Loucy (cell line): ENCODE measurements at regions not wholly inside any gene's neighbourhood (a gene's known extent, or its start where the extent isn't known, plus 50 kb on each side); places are given as distances from the start of the nearest gene placed in this dataset.

Experiments
- H2AFZ ChIP-seq: fragments of 200-600 bp; sonication (generic); 2 replicates; pipeline ENCODE4 v1.6.0; 2016; ENCODE audit warnings: antibody characterized with exemption, mild to moderate bottlenecking, low read length, moderate library complexity
- H3F3A ChIP-seq: fragments of 200-600 bp; 2 replicates; pipeline ENCODE4 v1.6.0; 2016; ENCODE audit warnings: antibody characterized with exemption, low read depth, mild to moderate bottlenecking
- H3K27me3 ChIP-seq: fragments of 200-600 bp; sonication (generic); 2 replicates; pipeline ENCODE4 v1.6.1; 2014; ENCODE audit warnings: low read length, mild to moderate bottlenecking; ENCODE audit not compliant: insufficient read depth, poor library complexity, severe bottlenecking
- H3K36me3 ChIP-seq: fragments of 200-600 bp; sonication (generic); 2 replicates; pipeline ENCODE4 v1.6.1; 2016; ENCODE audit warnings: low read length; ENCODE audit not compliant: insufficient read depth
- H3K4me1 ChIP-seq: fragments of 200-600 bp; sonication (generic); 2 replicates; pipeline ENCODE4 v1.5.1; 2014; ENCODE audit warnings: low read length, mild to moderate bottlenecking; ENCODE audit not compliant: insufficient read depth, poor library complexity, severe bottlenecking
- H3K4me2 ChIP-seq: fragments of 200-600 bp; sonication (generic); 2 replicates; pipeline ENCODE4 v1.6.0; 2014; ENCODE audit warnings: antibody characterized with exemption, low read length, low read depth, mild to moderate bottlenecking; ENCODE audit not compliant: poor library complexity, severe bottlenecking
- H3K4me3 ChIP-seq: fragments of 200-600 bp; sonication (generic); 2 replicates; pipeline ENCODE4 v1.5.1; 2014; ENCODE audit warnings: low read length, mild to moderate bottlenecking, mixed read lengths; ENCODE audit not compliant: poor library complexity, severe bottlenecking
- H3K79me2 ChIP-seq: fragments of 200-600 bp; sonication (generic); 2 replicates; pipeline ENCODE4 v1.6.1; 2014; ENCODE audit warnings: low read length; ENCODE audit not compliant: insufficient read depth
- H3K9ac ChIP-seq: fragments of 200-600 bp; sonication (generic); 2 replicates; pipeline ENCODE4 v1.6.0; 2014; ENCODE audit warnings: mild to moderate bottlenecking, low read depth, low read length, moderate library complexity; ENCODE audit not compliant: poor library complexity, severe bottlenecking
- H3K9me2 ChIP-seq: fragments of 200-600 bp; sonication (generic); replicated peaks from 2 replicates; pipeline ENCODE4 v1.6.1; 2016; ENCODE audit warnings: low read depth, low read length, mixed read lengths
- H3K9me3 ChIP-seq: fragments of 200-600 bp; sonication (generic); 2 replicates; pipeline ENCODE4 v1.6.1; 2014; ENCODE audit warnings: mild to moderate bottlenecking, antibody characterized with exemption, low read length, low read depth; ENCODE audit not compliant: insufficient read depth
- H4K20me1 ChIP-seq: fragments of 200-600 bp; sonication (generic); 2 replicates; pipeline ENCODE4 v1.6.0; 2014; ENCODE audit warnings: antibody characterized with exemption, low read length, mild to moderate bottlenecking; ENCODE audit not compliant: insufficient read depth, poor library complexity, severe bottlenecking
- CTCF ChIP-seq: fragments of 200-600 bp; sonication (generic); conservative IDR thresholded peaks from 2 replicates; pipeline ENCODE4 v1.5.1; 2014; ENCODE audit warnings: mild to moderate bottlenecking, antibody characterized with exemption, low read length
- EZH2phosphoT487 ChIP-seq: fragments of 200-600 bp; IDR thresholded peaks from 2 replicates; pipeline ENCODE4 v1.6.1; 2018; ENCODE audit warnings: antibody characterized with exemption, mild to moderate bottlenecking, moderate library complexity, borderline replicate concordance

GRCh38 chr18:23387265-23387664, 65.8 kb upstream of the RIOK3 start:
- Histone ChIP-seq H3K4me3 (no peak overlapping the region), H3K4me1 (peaks cover 20% of the 10 kb centered on the region), H4K20me1 (no peaks in the 10 kb centered on the region), H3K9ac (no peak overlapping the region), H3K9me3 (no peaks in the 10 kb centered on the region), H3K4me2 (no peak overlapping the region), H3F3A (no peaks in the 10 kb centered on the region), H3K27me3 (no peaks in the 10 kb centered on the region), H3K79me2 (no peaks in the 10 kb centered on the region), H2AFZ (no peak overlapping the region), H3K36me3 (no peaks in the 10 kb centered on the region), H3K9me2 (no peaks in the 10 kb centered on the region)
- no peak for TF ChIP-seq EZH2phosphoT487
- TF ChIP-seq CTCF: no peak

- Histone ChIP-seq H3K79me2 (no peaks in the 10 kb centered on the region), H3K9ac (no peak overlapping the region), H2AFZ (no peak overlapping the region), H3K4me1 (peaks cover 20% of the 10 kb centered on the region), H3K27me3 (no peaks in the 10 kb centered on the region), H3K4me2 (no peak overlapping the region), H4K20me1 (no peaks in the 10 kb centered on the region), H3K36me3 (no peaks in the 10 kb centered on the region), H3K9me3 (no peaks in the 10 kb centered on the region), H3F3A (no peaks in the 10 kb centered on the region), H3K4me3 (no peak overlapping the region), H3K9me2 (no peaks in the 10 kb centered on the region)
- TF ChIP-seq CTCF: no peak
- TF ChIP-seq EZH2phosphoT487: no peak
These were observed 64.7 kb upstream of the RIOK3 start for GRCh38 chr18:23388357-23388756.

- Histone ChIP-seq H3F3A (no peaks in the 10 kb centered on the region), H3K36me3 (no peaks in the 10 kb centered on the region), H3K4me1 (peaks cover 6% of the 10 kb centered on the region), H3K9me3 (no peaks in the 10 kb centered on the region), H2AFZ (no peak overlapping the region), H3K9ac (no peak overlapping the region), H3K4me3 (no peak overlapping the region), H3K27me3 (no peaks in the 10 kb centered on the region), H3K4me2 (no peak overlapping the region), H3K79me2 (no peaks in the 10 kb centered on the region), H4K20me1 (no peaks in the 10 kb centered on the region), H3K9me2 (no peaks in the 10 kb centered on the region)
- TF ChIP-seq CTCF: no peak
- TF ChIP-seq EZH2phosphoT487: no peak
These were observed 61.9 kb upstream of the RIOK3 start for GRCh38 chr18:23391156-23391555.
